H9 (cell line): ENCODE measurements at regions not wholly inside any gene's neighbourhood (a gene's known extent, or its start where the extent isn't known, plus 50 kb on each side); places are given as distances from the start of the nearest gene placed in this dataset.

Experiments used
- DNase-seq: peaks from one replicate; pipeline ENCODE4 v3.0.0-alpha.2; 2017
- H2AFZ ChIP-seq: one replicate; pipeline ENCODE4 v1.6.1; 2013; ENCODE audit warnings: mild to moderate bottlenecking, low read length, control low read depth, moderate library complexity
- H2AK5ac ChIP-seq: 2 replicates; pipeline ENCODE4 v1.6.1; 2013; ENCODE audit warnings: low read length, control low read depth, mixed read lengths; ENCODE audit not compliant: insufficient read length
- H2BK120ac ChIP-seq: one replicate; pipeline ENCODE4 v1.6.1; 2013; ENCODE audit warnings: low read depth, mild to moderate bottlenecking, low read length, control low read depth, inconsistent platforms; ENCODE audit not compliant: poor library complexity, severe bottlenecking
- H2BK12ac ChIP-seq: 2 replicates; pipeline ENCODE4 v1.6.1; 2013; ENCODE audit warnings: low read length, control low read depth, mixed read lengths, low read depth; ENCODE audit not compliant: insufficient read length
- H2BK15ac ChIP-seq: 2 replicates; pipeline ENCODE4 v1.6.1; 2013; ENCODE audit warnings: low read depth, low read length, control low read depth
- H2BK20ac ChIP-seq: one replicate; pipeline ENCODE4 v1.6.1; 2013; ENCODE audit warnings: low read depth, mild to moderate bottlenecking, low read length, control low read depth, inconsistent platforms; ENCODE audit not compliant: poor library complexity, severe bottlenecking
- H2BK5ac ChIP-seq: 2 replicates; pipeline ENCODE4 v1.6.1; 2013; ENCODE audit warnings: low read length, control low read depth, mixed read lengths; ENCODE audit not compliant: insufficient read length
- H3K14ac ChIP-seq: 2 replicates; pipeline ENCODE4 v1.6.1; 2013; ENCODE audit warnings: low read length, control low read depth; ENCODE audit not compliant: insufficient read depth
- H3K18ac ChIP-seq: 2 replicates; pipeline ENCODE4 v1.6.1; 2013; ENCODE audit warnings: low read depth, mild to moderate bottlenecking, mixed read lengths, low read length, control low read depth; ENCODE audit not compliant: insufficient read length
- H3K23ac ChIP-seq: 2 replicates; pipeline ENCODE4 v1.6.1; 2013; ENCODE audit warnings: low read length, control low read depth, mixed read lengths, low read depth; ENCODE audit not compliant: insufficient read length
- H3K23me2 ChIP-seq: 2 replicates; pipeline ENCODE4 v1.6.1; 2013; ENCODE audit warnings: low read depth, mild to moderate bottlenecking, mixed read lengths, low read length, control low read depth; ENCODE audit not compliant: insufficient read length, poor library complexity, severe bottlenecking
- H3K27ac ChIP-seq: 2 replicates; pipeline ENCODE4 v1.5.1; 2013; ENCODE audit warnings: low read length, control low read depth, mixed read lengths, low read depth; ENCODE audit not compliant: insufficient read length
- H3K27me3 ChIP-seq: 2 replicates; pipeline ENCODE4 v1.6.1; 2013; ENCODE audit warnings: low read length, control low read depth, inconsistent platforms; ENCODE audit not compliant: insufficient read depth
- H3K4ac ChIP-seq: 2 replicates; pipeline ENCODE4 v1.6.1; 2013; ENCODE audit warnings: low read depth, mild to moderate bottlenecking, control low read depth, inconsistent platforms, low read length, moderate library complexity
- H3K4me1 ChIP-seq: 2 replicates; pipeline ENCODE4 v1.6.1; 2013; ENCODE audit warnings: low read length, control low read depth, inconsistent platforms; ENCODE audit not compliant: insufficient read depth
- H3K4me2 ChIP-seq: 2 replicates; pipeline ENCODE4 v1.6.1; 2013; ENCODE audit warnings: low read length, control low read depth, mixed read lengths; ENCODE audit not compliant: insufficient read length, insufficient read depth
- H3K56ac ChIP-seq: 2 replicates; pipeline ENCODE4 v1.6.1; 2013; ENCODE audit warnings: low read depth, mild to moderate bottlenecking, mixed read lengths, low read length, control low read depth; ENCODE audit not compliant: insufficient read length
- H3K79me1 ChIP-seq: 2 replicates; pipeline ENCODE4 v1.6.1; 2013; ENCODE audit warnings: low read depth, mild to moderate bottlenecking, moderate library complexity, low read length, control low read depth, inconsistent platforms; ENCODE audit not compliant: insufficient read depth, poor library complexity, severe bottlenecking
- H3K79me2 ChIP-seq: 2 replicates; pipeline ENCODE4 v1.6.1; 2013; ENCODE audit warnings: low read length, control low read depth, inconsistent platforms; ENCODE audit not compliant: insufficient read depth
- H3K9ac ChIP-seq: 2 replicates; pipeline ENCODE4 v1.6.1; 2013; ENCODE audit warnings: low read length, control low read depth, mixed read lengths; ENCODE audit not compliant: insufficient read length; ENCODE audit errors: extremely low read depth
- H3K9me3 ChIP-seq: one replicate; pipeline ENCODE4 v1.6.1; 2013; ENCODE audit warnings: low read depth, low read length, inconsistent platforms; ENCODE audit not compliant: control insufficient read depth
- H3T11ph ChIP-seq: one replicate; pipeline ENCODE4 v1.6.1; 2013; ENCODE audit warnings: mild to moderate bottlenecking, low read length, control low read depth, inconsistent platforms
- H4K20me1 ChIP-seq: one replicate; pipeline ENCODE4 v1.6.1; 2013; ENCODE audit not compliant: control insufficient read depth, insufficient read length, insufficient read depth
- H4K5ac ChIP-seq: 2 replicates; pipeline ENCODE4 v1.6.1; 2013; ENCODE audit warnings: low read depth, mild to moderate bottlenecking, mixed read lengths, low read length, control low read depth; ENCODE audit not compliant: insufficient read length
- H4K8ac ChIP-seq: replicated peaks from 2 replicates; pipeline ENCODE4 v1.6.1; 2013; ENCODE audit warnings: low read length, control low read depth, mixed read lengths, low read depth; ENCODE audit not compliant: insufficient read length
- H4K91ac ChIP-seq: 2 replicates; pipeline ENCODE4 v1.6.1; 2013; ENCODE audit warnings: low read depth, mild to moderate bottlenecking, moderate library complexity, mixed read lengths, low read length, control low read depth; ENCODE audit not compliant: insufficient read length
- H3K27ac Mint-ChIP-seq, 3 experiments: 2 replicates in 2 of 3; 3 replicates in 1 of 3; pipeline ENCODE4 v1.8.0; 2020 to 2021; ENCODE audit warnings: mixed read lengths in 3 of 3, mild to moderate bottlenecking in 1 of 3, moderate library complexity in 1 of 3
- H3K27me3 Mint-ChIP-seq: 2 replicates; pipeline ENCODE4 v1.8.0; 2021; ENCODE audit warnings: low read depth, mild to moderate bottlenecking, moderate library complexity, mixed read lengths
- H3K36me3 Mint-ChIP-seq, 3 experiments: 2 replicates in 2 of 3; 3 replicates in 1 of 3; pipeline ENCODE4 v1.8.0; 2020 to 2021; ENCODE audit warnings: low read depth in 3 of 3, mixed read lengths in 3 of 3; ENCODE audit not compliant: insufficient read depth in 1 of 3
- H3K4me1 Mint-ChIP-seq, 2 experiments: 2 replicates each; pipeline ENCODE4 v1.8.0; 2020; ENCODE audit warnings: mixed read lengths in 2 of 2
- H3K4me3 Mint-ChIP-seq, 2 experiments: 2 replicates in 1 of 2; 3 replicates in 1 of 2; pipeline ENCODE4 v1.8.0; 2020 to 2021; ENCODE audit warnings: mild to moderate bottlenecking in 2 of 2, mixed read lengths in 2 of 2, moderate library complexity in 1 of 2
- H3K9me3 Mint-ChIP-seq, 2 experiments: 2 replicates in 1 of 2; 3 replicates in 1 of 2; pipeline ENCODE4 v1.8.0; 2020; ENCODE audit warnings: mild to moderate bottlenecking in 2 of 2, mixed read lengths in 2 of 2, moderate library complexity in 1 of 2
- WGBS: extraction: QIAGEN DNeasy Blood & Tissue Kit; methylation state at CpG from one replicate; pipeline ENCODE4 v1.1.7; 2013; ENCODE audit warnings: missing lambda C conversion rate, low lambda C conversion rate, mixed read lengths; ENCODE audit not compliant: insufficient read length; ENCODE audit errors: extremely low coverage; 5-methylcytosine and 5-hydroxymethylcytosine counted together
- TF ChIP-seq, protein P1 (sequence below): fragments of 200-600 bp; sonication (generic); conservative IDR thresholded peaks from 3 replicates; pipeline ENCODE4 v1.8.0; 2021; ENCODE audit warnings: antibody characterized with exemption, mild to moderate bottlenecking

DNA sequence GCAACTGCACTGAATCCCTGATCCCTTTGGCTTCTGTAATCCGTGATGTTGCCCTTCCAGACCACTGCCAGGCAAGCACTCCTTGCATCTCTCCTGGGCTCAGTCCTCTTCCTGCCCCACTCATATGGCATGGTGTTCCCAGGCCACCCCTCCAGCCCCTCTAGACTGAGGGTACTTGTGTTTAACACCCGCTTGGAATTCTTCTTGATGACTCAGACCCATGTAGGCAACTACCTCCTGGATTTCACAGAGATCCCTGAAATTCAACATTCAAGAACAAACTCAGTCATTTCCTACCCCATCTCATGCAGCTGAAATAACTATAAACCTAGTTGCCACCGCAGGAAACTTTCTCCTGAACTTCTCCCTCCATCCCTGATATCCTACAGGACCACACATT lies 541.9 kb upstream of the CDH11 start:
- H3K79me1 ChIP-seq = no peaks in the 10 kb centered on the region
- no CpG with 5 or more reads among the region's 3 CpGs for WGBS
- no peak overlapping the region for H2AK5ac ChIP-seq
- Mint-ChIP-seq H3K4me1 (peaks cover 17 to 18% of the 10 kb centered on the region in 2 experiments), H3K27me3 (peaks cover 2% of the 10 kb centered on the region), H3K4me3 (no peak overlapping the region), H3K36me3 (no peaks in the 10 kb centered on the region; a peak in 2 of 7 replicates), H3K27ac (peak overlapping the region in 1 of 3 experiments; percentile 17; a peak in 1 of 7 replicates), H3K9me3 (peaks cover 0 to 3% of the 10 kb centered on the region in 2 experiments; a peak in 1 of 5 replicates)
- no peaks in the 10 kb centered on the region; the same call in 1 of the 2 replicates for H3K4me1 ChIP-seq
- no peak for DNase-seq
- no peak overlapping the region for H2BK5ac ChIP-seq
- no peak overlapping the region for H3T11ph ChIP-seq
- H3K56ac ChIP-seq = no peak overlapping the region
- H3K23me2 ChIP-seq = no peaks in the 10 kb centered on the region
- H3K14ac ChIP-seq = no peak overlapping the region
- H4K8ac ChIP-seq = no peak overlapping the region
- no peak overlapping the region for H3K18ac ChIP-seq
- H3K4me2 ChIP-seq = no peak overlapping the region
- H4K20me1 ChIP-seq = no peaks in the 10 kb centered on the region
- no peaks in the 10 kb centered on the region for H3K27me3 ChIP-seq
- no peak overlapping the region for H3K23ac ChIP-seq
- TF ChIP-seq, protein P1, sequence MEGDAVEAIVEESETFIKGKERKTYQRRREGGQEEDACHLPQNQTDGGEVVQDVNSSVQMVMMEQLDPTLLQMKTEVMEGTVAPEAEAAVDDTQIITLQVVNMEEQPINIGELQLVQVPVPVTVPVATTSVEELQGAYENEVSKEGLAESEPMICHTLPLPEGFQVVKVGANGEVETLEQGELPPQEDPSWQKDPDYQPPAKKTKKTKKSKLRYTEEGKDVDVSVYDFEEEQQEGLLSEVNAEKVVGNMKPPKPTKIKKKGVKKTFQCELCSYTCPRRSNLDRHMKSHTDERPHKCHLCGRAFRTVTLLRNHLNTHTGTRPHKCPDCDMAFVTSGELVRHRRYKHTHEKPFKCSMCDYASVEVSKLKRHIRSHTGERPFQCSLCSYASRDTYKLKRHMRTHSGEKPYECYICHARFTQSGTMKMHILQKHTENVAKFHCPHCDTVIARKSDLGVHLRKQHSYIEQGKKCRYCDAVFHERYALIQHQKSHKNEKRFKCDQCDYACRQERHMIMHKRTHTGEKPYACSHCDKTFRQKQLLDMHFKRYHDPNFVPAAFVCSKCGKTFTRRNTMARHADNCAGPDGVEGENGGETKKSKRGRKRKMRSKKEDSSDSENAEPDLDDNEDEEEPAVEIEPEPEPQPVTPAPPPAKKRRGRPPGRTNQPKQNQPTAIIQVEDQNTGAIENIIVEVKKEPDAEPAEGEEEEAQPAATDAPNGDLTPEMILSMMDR = no peak
- no peak overlapping the region for H4K5ac ChIP-seq
- no peak overlapping the region for H2AFZ ChIP-seq
- H2BK20ac ChIP-seq = no peak overlapping the region
- no peak overlapping the region for H3K27ac ChIP-seq
- H3K9me3 ChIP-seq = no peaks in the 10 kb centered on the region
- no peak overlapping the region for H2BK12ac ChIP-seq
- H4K91ac ChIP-seq = no peak overlapping the region
- no peak overlapping the region for H2BK120ac ChIP-seq
- no peak overlapping the region for H3K4ac ChIP-seq
- H2BK15ac ChIP-seq = no peak overlapping the region
- no peaks in the 10 kb centered on the region for H3K79me2 ChIP-seq
- H3K9ac ChIP-seq = no peak overlapping the region
